Effector memory CD4-positive, alpha-beta T cell (primary cell): ENCODE measurements at regions not wholly inside any gene's neighbourhood (a gene's known extent, or its start where the extent isn't known, plus 50 kb on each side); places are given as distances from the start of the nearest gene placed in this dataset.

Experiments
- DNase-seq, 3 donors: peaks; one replicate each; pipeline ENCODE4 v3.0.0-alpha.2; 2020
- H3K27ac ChIP-seq: 2 replicates; pipeline ENCODE4 v1.7.0; 2013; ENCODE audit warnings: mild to moderate bottlenecking, low read length, moderate library complexity; ENCODE audit not compliant: insufficient read depth, poor library complexity, severe bottlenecking
- H3K27me3 ChIP-seq: replicated peaks from 2 replicates; pipeline ENCODE4 v1.7.0; 2013; ENCODE audit warnings: mild to moderate bottlenecking, low read length; ENCODE audit not compliant: insufficient read depth, control insufficient read depth, poor library complexity, severe bottlenecking
- H3K36me3 ChIP-seq: 2 replicates; pipeline ENCODE4 v1.7.0; 2013; ENCODE audit warnings: mild to moderate bottlenecking, low read length, moderate library complexity; ENCODE audit not compliant: control insufficient read depth, insufficient read depth
- H3K4me1 ChIP-seq: 2 replicates; pipeline ENCODE4 v1.7.0; 2013; ENCODE audit warnings: low read length, mild to moderate bottlenecking; ENCODE audit not compliant: control insufficient read depth, insufficient read depth, poor library complexity, severe bottlenecking
- H3K4me3 ChIP-seq: 2 replicates; pipeline ENCODE4 v1.7.0; 2013; ENCODE audit warnings: low read length, low read depth, mild to moderate bottlenecking; ENCODE audit not compliant: insufficient read depth, poor library complexity, severe bottlenecking
- H3K9me3 ChIP-seq: 2 replicates; pipeline ENCODE4 v1.7.0; 2013; ENCODE audit warnings: mild to moderate bottlenecking, low read length, moderate library complexity; ENCODE audit not compliant: control insufficient read depth

DNA sequence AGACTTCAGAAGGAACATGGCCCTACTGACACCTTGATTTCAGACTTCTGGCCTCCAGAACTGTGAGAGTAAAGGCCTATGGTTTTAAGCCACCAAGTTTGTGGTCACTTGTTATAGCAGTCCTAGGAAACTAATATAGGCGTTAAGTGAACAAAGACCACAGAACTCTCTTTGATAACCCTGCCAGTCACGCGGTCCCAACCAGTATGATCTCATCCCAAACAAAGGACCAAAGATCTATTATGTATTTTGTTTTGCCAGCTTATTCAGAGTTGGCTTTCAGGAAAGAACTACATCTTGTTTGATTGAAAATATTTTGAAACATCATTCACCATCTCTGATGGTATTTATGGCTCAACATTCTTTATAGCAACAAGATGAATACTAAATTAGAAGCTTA is 294.4 kb upstream of the SLCO3A1 start:
- Histone ChIP-seq H3K9me3 (no peaks in the 10 kb centered on the region), H3K27ac (no peak overlapping the region), H3K4me1 (no peaks in the 10 kb centered on the region), H3K4me3 (no peak overlapping the region), H3K27me3 (no peaks in the 10 kb centered on the region), H3K36me3 (no peaks in the 10 kb centered on the region)
- no peak for DNase-seq

DNA sequence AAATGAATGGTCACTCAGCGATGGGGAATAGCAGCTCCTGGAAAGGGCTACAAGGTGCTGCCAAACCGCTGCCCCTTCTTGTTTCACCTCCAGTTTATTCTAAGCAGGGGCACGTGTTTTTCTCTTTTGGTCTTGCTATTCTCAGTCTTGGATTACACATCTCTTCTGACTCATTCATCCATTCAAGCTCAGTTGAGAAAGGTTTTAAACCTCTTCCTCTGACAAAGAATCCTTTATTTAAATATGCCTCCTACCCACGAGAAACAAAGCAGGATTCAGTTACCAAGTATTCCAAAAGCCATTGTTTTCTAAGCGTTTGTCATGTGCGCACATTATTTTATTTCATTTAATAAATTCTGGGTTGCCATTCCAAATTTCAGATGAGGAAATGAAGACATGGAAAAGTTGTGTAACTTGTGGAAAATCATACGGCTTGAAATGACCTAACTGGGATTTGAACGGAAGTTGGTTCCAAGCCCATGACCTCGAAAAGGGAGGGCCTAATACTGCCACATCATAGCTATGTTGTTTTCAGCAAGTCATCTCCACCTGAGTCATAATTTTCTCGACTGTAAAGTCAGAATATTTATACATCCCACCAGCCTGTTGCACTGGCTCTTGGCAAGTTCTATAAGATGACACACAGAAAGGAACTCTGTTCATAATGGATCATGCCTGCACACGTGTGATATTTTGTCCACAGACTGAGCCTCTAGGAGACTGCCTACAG is 292.0 kb upstream of the SLCO3A1 start:
- Histone ChIP-seq H3K9me3 (no peaks in the 10 kb centered on the region), H3K27me3 (no peaks in the 10 kb centered on the region), H3K36me3 (no peaks in the 10 kb centered on the region), H3K4me1 (no peaks in the 10 kb centered on the region), H3K4me3 (no peak overlapping the region), H3K27ac (no peak overlapping the region)
- DNase-seq = no peak

DNA sequence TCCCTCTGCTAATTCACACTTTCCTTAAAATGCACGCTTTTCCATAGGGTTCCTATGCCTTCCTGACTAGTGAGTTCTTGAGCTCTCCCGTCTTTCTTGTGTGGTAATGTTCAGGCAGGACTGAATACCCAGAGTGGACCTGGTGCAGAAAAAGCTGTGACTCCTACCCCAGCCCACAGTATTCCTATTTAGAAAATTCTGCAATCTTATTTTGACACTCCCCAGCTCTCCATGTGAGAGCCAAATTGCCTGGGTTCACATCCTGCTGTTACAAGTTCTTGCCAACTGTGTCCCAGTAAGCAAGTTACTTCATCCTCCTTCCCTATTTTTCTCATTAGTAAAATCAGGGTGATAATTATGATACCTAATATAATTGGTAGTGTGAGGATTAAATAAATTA is 290.8 kb upstream of the SLCO3A1 start:
- Histone ChIP-seq H3K36me3 (no peaks in the 10 kb centered on the region), H3K4me3 (no peak overlapping the region), H3K27me3 (no peaks in the 10 kb centered on the region), H3K9me3 (no peaks in the 10 kb centered on the region), H3K4me1 (no peaks in the 10 kb centered on the region), H3K27ac (no peak overlapping the region)
- DNase-seq = no peak

DNA sequence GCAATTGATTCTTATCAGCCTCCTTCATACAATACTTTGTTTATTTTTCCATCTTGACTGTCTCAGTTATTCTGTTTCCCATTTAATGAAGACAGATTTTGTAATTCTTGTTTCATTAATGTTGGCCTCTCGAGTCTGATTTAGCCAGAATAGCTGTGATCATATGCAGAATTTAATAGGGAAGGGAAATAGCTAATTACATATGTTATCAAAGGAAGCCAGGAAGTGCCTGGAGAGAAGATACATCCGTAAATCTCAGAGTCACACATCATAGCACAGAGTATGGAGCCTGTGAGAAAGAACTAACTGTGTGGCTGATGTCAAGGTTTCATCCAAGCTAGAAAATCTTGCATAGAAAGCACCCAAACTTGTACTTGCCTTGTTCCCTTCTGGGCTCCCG is 288.9 kb upstream of the SLCO3A1 start:
- Histone ChIP-seq H3K4me3 (no peak overlapping the region), H3K36me3 (no peaks in the 10 kb centered on the region), H3K27ac (no peak overlapping the region), H3K27me3 (no peaks in the 10 kb centered on the region), H3K4me1 (no peaks in the 10 kb centered on the region), H3K9me3 (no peaks in the 10 kb centered on the region)
- no peak for DNase-seq

DNA sequence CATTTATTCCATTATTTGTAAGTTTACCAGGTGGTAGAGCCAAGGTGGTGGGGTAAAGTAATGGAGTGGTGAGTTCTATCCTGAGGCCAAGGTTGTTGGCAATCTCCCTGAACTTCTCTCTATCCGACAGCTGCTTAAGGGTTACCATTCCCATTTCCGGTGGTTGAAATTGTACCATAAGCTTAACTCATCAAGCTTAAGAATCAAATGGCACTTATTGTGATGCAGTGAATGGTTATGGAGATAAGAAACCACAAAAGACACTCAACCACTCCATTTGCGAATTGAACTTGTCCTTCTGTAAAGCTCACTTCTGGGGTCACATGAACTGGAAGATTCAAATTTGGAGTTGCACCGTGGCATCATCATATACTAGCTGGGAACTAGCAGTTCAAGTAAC is 287.4 kb upstream of the SLCO3A1 start:
- Histone ChIP-seq H3K9me3 (no peaks in the 10 kb centered on the region), H3K27me3 (no peaks in the 10 kb centered on the region), H3K4me3 (no peak overlapping the region), H3K27ac (no peak overlapping the region), H3K36me3 (no peaks in the 10 kb centered on the region), H3K4me1 (no peaks in the 10 kb centered on the region)
- no peak for DNase-seq

DNA sequence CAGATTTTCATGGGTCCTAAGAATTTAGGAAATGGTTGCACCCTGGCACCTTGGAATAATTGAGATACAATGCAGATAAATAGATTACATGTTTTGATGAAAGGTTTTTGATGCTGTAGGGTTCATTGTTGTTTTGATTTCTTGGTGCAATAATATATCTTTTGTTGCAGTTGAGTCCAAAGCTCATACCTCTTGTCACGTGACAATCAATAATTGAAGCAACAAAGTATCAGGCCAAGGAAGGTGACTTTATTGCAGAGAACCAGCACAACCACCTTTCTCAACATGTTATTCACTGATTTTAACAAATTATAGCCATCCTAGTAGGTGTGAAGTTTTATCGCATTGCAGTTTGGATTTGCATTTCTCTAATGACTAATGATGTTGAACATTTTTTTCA is 285.5 kb upstream of the SLCO3A1 start:
- Histone ChIP-seq H3K27ac (no peak overlapping the region), H3K9me3 (no peaks in the 10 kb centered on the region), H3K4me3 (no peak overlapping the region), H3K27me3 (no peaks in the 10 kb centered on the region), H3K4me1 (no peaks in the 10 kb centered on the region), H3K36me3 (no peaks in the 10 kb centered on the region)
- DNase-seq = no peak

DNA sequence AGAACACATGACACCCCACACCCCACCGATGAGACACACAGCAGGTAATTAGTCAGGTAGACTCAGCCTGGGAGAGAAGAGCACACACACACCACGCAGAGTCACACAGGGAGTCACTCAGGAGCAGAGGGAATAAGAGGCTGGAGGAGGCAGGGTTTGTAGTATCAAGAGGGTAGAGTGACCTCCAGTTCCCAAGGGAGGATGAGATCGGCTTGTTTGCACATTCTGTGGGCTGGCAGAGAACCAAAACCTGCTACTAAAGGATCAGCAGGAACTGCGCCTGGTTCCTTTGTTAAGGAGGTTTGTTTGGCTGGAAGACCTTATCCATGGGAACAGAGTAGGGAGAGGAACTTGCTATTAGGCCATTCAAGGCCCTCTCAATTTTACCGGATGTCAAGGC is 281.4 kb upstream of the SLCO3A1 start:
- no peak for DNase-seq
- Histone ChIP-seq H3K4me3 (no peak overlapping the region), H3K4me1 (no peaks in the 10 kb centered on the region), H3K27ac (no peak overlapping the region), H3K36me3 (no peaks in the 10 kb centered on the region), H3K9me3 (no peaks in the 10 kb centered on the region), H3K27me3 (no peaks in the 10 kb centered on the region)

DNA sequence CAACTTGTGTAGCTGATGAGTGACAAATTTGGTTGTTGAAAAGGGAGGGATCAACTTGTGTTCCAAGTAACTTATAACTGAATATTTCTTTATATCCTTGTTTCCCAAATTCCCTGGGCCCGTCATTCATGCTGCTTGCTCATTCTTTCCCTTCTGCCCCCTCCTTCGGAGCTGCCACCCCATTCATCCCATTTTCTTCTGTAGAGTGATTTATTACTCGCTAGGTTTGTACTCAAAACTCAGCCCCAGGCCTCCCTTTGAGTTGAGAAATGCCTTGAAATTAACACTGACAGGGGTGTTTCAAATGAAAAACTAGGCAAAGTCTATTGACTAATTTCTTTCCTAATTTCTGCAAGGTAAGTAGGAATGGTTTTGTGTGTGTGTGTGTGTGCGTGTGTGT is 277.4 kb upstream of the SLCO3A1 start:
- Histone ChIP-seq H3K27ac (no peak overlapping the region), H3K36me3 (no peaks in the 10 kb centered on the region), H3K4me1 (no peaks in the 10 kb centered on the region), H3K4me3 (no peak overlapping the region), H3K9me3 (no peaks in the 10 kb centered on the region), H3K27me3 (no peaks in the 10 kb centered on the region)
- DNase-seq = no peak

DNA sequence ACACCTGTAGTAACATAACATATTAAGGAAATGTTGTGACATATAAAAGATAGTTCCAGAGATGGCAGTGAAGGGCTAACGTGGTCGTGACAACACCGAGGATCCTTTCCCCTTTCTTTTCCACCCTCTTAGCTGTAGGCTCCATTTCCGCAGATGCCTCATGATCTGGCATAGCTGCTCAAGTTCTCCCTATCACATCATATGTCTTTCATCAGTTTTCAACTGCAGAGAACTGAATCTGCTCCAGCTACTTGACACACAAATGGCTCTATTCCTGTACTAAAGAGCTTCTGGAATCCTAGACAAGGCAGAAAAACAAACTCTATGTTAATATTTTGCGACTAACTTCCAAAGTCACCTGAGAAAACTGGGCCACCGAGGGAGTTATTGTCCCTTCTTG is 275.0 kb upstream of the SLCO3A1 start:
- H3K27ac ChIP-seq = no peak overlapping the region
- H3K36me3 ChIP-seq = no peaks in the 10 kb centered on the region
- no peaks in the 10 kb centered on the region for H3K4me1 ChIP-seq
- no peaks in the 10 kb centered on the region for H3K9me3 ChIP-seq
- no peaks in the 10 kb centered on the region for H3K27me3 ChIP-seq
- no peak for DNase-seq
- H3K4me3 ChIP-seq = no peak overlapping the region

DNA sequence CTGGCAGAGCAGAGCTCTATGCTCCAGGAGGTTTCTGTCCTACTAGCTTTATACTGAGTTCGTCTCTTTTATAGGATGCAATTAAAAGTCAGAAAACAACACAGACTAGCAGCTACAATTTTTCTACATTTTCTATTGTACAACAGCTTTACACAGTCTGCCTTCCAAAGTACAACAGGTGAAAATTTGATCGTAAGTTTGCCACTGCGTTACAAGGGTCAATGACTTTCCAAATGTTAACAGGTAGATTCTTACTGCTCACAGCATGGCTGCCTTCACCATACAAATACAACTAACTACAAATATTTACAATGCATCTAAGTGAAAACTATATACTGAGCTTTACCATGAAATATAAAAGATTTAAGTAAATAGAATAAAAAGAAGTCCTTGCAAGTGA is 268.6 kb upstream of the SLCO3A1 start:
- H3K36me3 ChIP-seq = no peaks in the 10 kb centered on the region
- no peak overlapping the region for H3K4me3 ChIP-seq
- H3K9me3 ChIP-seq = no peaks in the 10 kb centered on the region
- H3K27me3 ChIP-seq = no peaks in the 10 kb centered on the region
- no peak overlapping the region for H3K27ac ChIP-seq
- H3K4me1 ChIP-seq = no peaks in the 10 kb centered on the region
- no peak for DNase-seq
